B cell (primary cell): ENCODE measurements at regions not wholly inside any gene's neighbourhood (a gene's known extent, or its start where the extent isn't known, plus 50 kb on each side); places are given as distances from the start of the nearest gene placed in this dataset.

Experiments
- ATAC-seq: fragments of 200-7000 bp; cut with Tn5 transposase; one replicate; pipeline ENCODE4 v1.10.0; 2021; ENCODE audit warnings: low read depth, mild to moderate bottlenecking, moderate number of reproducible peaks, moderate library complexity
- CTCF ChIA-PET: fragments of 350-600 bp; sonication (Branson Sonifier 250); formaldehyde crosslinking; loops from one replicate; lab custom pipeline; 2021; ENCODE audit warnings: antibody characterized with exemption, inconsistent platforms; lab: Charles Lee
- POLR2A ChIA-PET: fragments of 350-600 bp; sonication (Branson Sonifier 250); formaldehyde crosslinking; loops from one replicate; lab custom pipeline; 2021; ENCODE audit warnings: antibody characterized with exemption; lab: Charles Lee
- DNase-seq: peaks from one replicate; pipeline ENCODE4 v3.0.0; 2013
- H2AFZ ChIP-seq: 2 replicates; pipeline ENCODE4 v1.6.1; 2012; ENCODE audit warnings: mild to moderate bottlenecking, low read depth, low read length; ENCODE audit not compliant: insufficient read depth, poor library complexity, severe bottlenecking
- H3K27ac ChIP-seq, 2 donors: 1 replicate in 1 of 2; 2 replicates in 1 of 2; pipeline ENCODE4 v1.5.1; 2012 to 2013; ENCODE audit warnings: low read length in 2 of 2, mild to moderate bottlenecking in 2 of 2, moderate library complexity in 1 of 2
- H3K27me3 ChIP-seq, 4 experiments: fragments of 200-600 bp in 1 of 4; sonication (generic) in 1 of 4; replicated peaks in 1 of 4; 1 replicate in 2 of 4; 2 replicates in 2 of 4; pipeline versions ENCODE4 v1.6.1 to v1.7.0; 2013 to 2016; ENCODE audit warnings: low read length in 3 of 4, mild to moderate bottlenecking in 2 of 4, mixed read lengths in 1 of 4, moderate library complexity in 1 of 4; ENCODE audit not compliant: insufficient read depth in 4 of 4, control insufficient read depth in 3 of 4; ENCODE audit errors: control extremely low read depth in 1 of 4
- H3K36me3 ChIP-seq, 2 experiments: replicated peaks in 1 of 2; 1 replicate in 1 of 2; 2 replicates in 1 of 2; pipeline versions ENCODE4 v1.6.1 to v1.7.1; 2013; ENCODE audit warnings: low read length in 1 of 2; ENCODE audit not compliant: insufficient read depth in 2 of 2, control insufficient read depth in 1 of 2; ENCODE audit errors: control extremely low read depth in 1 of 2, extremely low read depth in 1 of 2
- H3K4me1 ChIP-seq, 2 donors: fragments of 200-600 bp in 1 of 2; sonication (generic) in 1 of 2; 1 replicate in 1 of 2; 2 replicates in 1 of 2; pipeline versions ENCODE4 v1.5.1 to v1.6.1; 2013 to 2017; ENCODE audit warnings: low read length in 2 of 2; ENCODE audit not compliant: control insufficient read depth in 2 of 2, insufficient read depth in 2 of 2
- H3K4me2 ChIP-seq: replicated peaks from 2 replicates; pipeline ENCODE3; 2012; ENCODE audit warnings: mild to moderate bottlenecking, low read depth, low read length; ENCODE audit not compliant: poor library complexity, severe bottlenecking
- H3K4me3 ChIP-seq, 5 experiments: fragments of 200-600 bp in 1 of 5; sonication (generic) in 1 of 5; 1 replicate in 3 of 5; 2 replicates in 2 of 5; pipeline versions ENCODE4 v1.5.1 to v1.7.0; 2011 to 2016; ENCODE audit warnings: low read length in 4 of 5, mild to moderate bottlenecking in 4 of 5, low read depth in 2 of 5, control low read depth in 1 of 5, moderate library complexity in 1 of 5; ENCODE audit not compliant: insufficient read depth in 1 of 5; ENCODE audit errors: control extremely low read depth in 1 of 5, extremely low read depth in 1 of 5
- H3K79me2 ChIP-seq: fragments of 200-600 bp; sonication (generic); one replicate; pipeline ENCODE4 v1.6.0; 2016; ENCODE audit warnings: low read length; ENCODE audit not compliant: control insufficient read depth, insufficient read depth
- H3K9ac ChIP-seq: fragments of 200-600 bp; sonication (generic); 2 replicates; pipeline ENCODE4 v1.6.1; 2017; ENCODE audit warnings: mild to moderate bottlenecking, low read length, moderate library complexity
- H3K9me3 ChIP-seq, 3 donors: one replicate each; pipeline versions ENCODE4 v1.6.1 to v1.7.1; 2013; ENCODE audit warnings: low read length in 2 of 3; ENCODE audit not compliant: control insufficient read depth in 2 of 3, insufficient read depth in 1 of 3; ENCODE audit errors: control extremely low read depth in 1 of 3
- H4K20me1 ChIP-seq: 2 replicates; pipeline ENCODE4 v1.6.0; 2012; ENCODE audit warnings: mild to moderate bottlenecking, low read length; ENCODE audit not compliant: insufficient read depth, control insufficient read depth, poor library complexity, severe bottlenecking
- H3K27ac Mint-ChIP-seq: one replicate; pipeline ENCODE4 v1.8.0; 2021; ENCODE audit warnings: mixed read lengths
- H3K27me3 Mint-ChIP-seq: one replicate; pipeline ENCODE4 v1.8.0; 2021; ENCODE audit warnings: mixed read lengths
- H3K4me1 Mint-ChIP-seq: one replicate; pipeline ENCODE4 v1.8.0; 2021; ENCODE audit warnings: mixed read lengths
- H3K4me3 Mint-ChIP-seq: one replicate; pipeline ENCODE4 v1.8.0; 2021; ENCODE audit warnings: mixed read lengths
- H3K9me3 Mint-ChIP-seq: one replicate; pipeline ENCODE4 v1.8.0; 2022; ENCODE audit warnings: mixed read lengths; ENCODE audit not compliant: insufficient read depth
- CTCF ChIP-seq: fragments of 200-600 bp; IDR thresholded peaks from one replicate; pipeline ENCODE4 v1.8.0; 2022; ENCODE audit warnings: antibody characterized with exemption, mild to moderate bottlenecking
- EZH2 ChIP-seq: IDR thresholded peaks from 2 replicates; pipeline ENCODE4 v1.6.1; 2012; ENCODE audit warnings: borderline replicate concordance, low read depth, mild to moderate bottlenecking, moderate library complexity, low read length; ENCODE audit not compliant: insufficient read depth, poor library complexity, severe bottlenecking
- whole genome bisulfite sequencing: methylation state at CpG from one replicate; pipeline ENCODE4 v1.1.5; 2013; ENCODE audit warnings: missing lambda C conversion rate; ENCODE audit not compliant: insufficient coverage; 5-methylcytosine and 5-hydroxymethylcytosine counted together
- intact Hi-C: fragments of 100-400 bp; cut with micrococcal nuclease; formaldehyde crosslinking; loops from one replicate; pipeline ENCODE4 v1.10.0; 2022

GRCh38 chr5:33091571-33092363, 349.0 kb upstream of the TARS1 start:
- no peaks in the 10 kb centered on the region for H3K79me2 ChIP-seq
- no peaks in the 10 kb centered on the region for H3K27me3 Mint-ChIP-seq
- no peaks in the 10 kb centered on the region for H3K36me3 ChIP-seq
- TF ChIP-seq CTCF, result no peak
- TF ChIP-seq EZH2, result no peak
- intact Hi-C loops, result no loop called here
- no peak overlapping the region for H3K4me3 ChIP-seq
- H3K27ac Mint-ChIP-seq, result no peak overlapping the region
- no peaks in the 10 kb centered on the region for H3K4me1 Mint-ChIP-seq
- no peak overlapping the region for H3K27ac ChIP-seq
- no peak overlapping the region for H3K4me2 ChIP-seq
- H4K20me1 ChIP-seq, result no peaks in the 10 kb centered on the region
- H2AFZ ChIP-seq, result no peak overlapping the region
- no peaks in the 10 kb centered on the region for H3K9me3 Mint-ChIP-seq
- ChIA-PET CTCF (no interaction called here), POLR2A (no interaction called here)
- H3K9ac ChIP-seq, result no peak overlapping the region
- no peaks in the 10 kb centered on the region for H3K4me1 ChIP-seq
- peaks cover 0 to 10% (median 0%) of the 10 kb centered on the region in 3 donors for H3K9me3 ChIP-seq
- H3K4me3 Mint-ChIP-seq, result no peak overlapping the region
- no peak for ATAC-seq
- DNase-seq, result no peak
- H3K27me3 ChIP-seq, result no peaks in the 10 kb centered on the region

- Histone ChIP-seq H3K36me3 (no peaks in the 10 kb centered on the region), H3K9me3 (peaks cover 0 to 10% (median 0%) of the 10 kb centered on the region in 3 donors), H3K9ac (no peak overlapping the region), H3K27ac (no peak overlapping the region), H3K4me2 (no peak overlapping the region), H3K27me3 (no peaks in the 10 kb centered on the region), H3K4me1 (no peaks in the 10 kb centered on the region), H4K20me1 (no peaks in the 10 kb centered on the region), H3K4me3 (no peak overlapping the region), H2AFZ (no peak overlapping the region), H3K79me2 (no peaks in the 10 kb centered on the region)
- H3K27ac Mint-ChIP-seq, result no peak overlapping the region
- ChIA-PET CTCF (no interaction called here), POLR2A (no interaction called here)
- H3K9me3 Mint-ChIP-seq, result no peaks in the 10 kb centered on the region
- no peaks in the 10 kb centered on the region for H3K4me1 Mint-ChIP-seq
- no peak for DNase-seq
- no peak for TF ChIP-seq CTCF
- no peak for TF ChIP-seq EZH2
- 88% methylated on average over 3 of the region's 3 CpGs for WGBS
- intact Hi-C loops, result no loop called here
- ATAC-seq, result no peak
- H3K27me3 Mint-ChIP-seq, result no peaks in the 10 kb centered on the region
- no peak overlapping the region for H3K4me3 Mint-ChIP-seq
Measured at GRCh38 chr5:33092719-33093118, 348.0 kb upstream of the TARS1 start.
